GM23248 (cell line): ENCODE measurements at regions not wholly inside any gene's neighbourhood (a gene's known extent, or its start where the extent isn't known, plus 50 kb on each side); places are given as distances from the start of the nearest gene placed in this dataset.
"Not testable (repeated sequence)": the region's sequence is repeated elsewhere in the genome, so short reads cannot be mapped to it uniquely, and the experiment has no call there.

Experiments
- EZH2 ChIP-seq: fragments of 200-600 bp; sonication (generic); IDR thresholded peaks from 2 replicates; pipeline ENCODE4 v1.6.1; 2018; ENCODE audit warnings: antibody characterized with exemption, mild to moderate bottlenecking; ENCODE audit not compliant: insufficient read depth, poor library complexity, severe bottlenecking
- EZH2phosphoT487 ChIP-seq: fragments of 200-600 bp; sonication (generic); IDR thresholded peaks from 2 replicates; pipeline ENCODE4 v1.6.1; 2018; ENCODE audit warnings: antibody characterized with exemption, moderate library complexity, mild to moderate bottlenecking, low read depth; ENCODE audit not compliant: insufficient read depth

DNA sequence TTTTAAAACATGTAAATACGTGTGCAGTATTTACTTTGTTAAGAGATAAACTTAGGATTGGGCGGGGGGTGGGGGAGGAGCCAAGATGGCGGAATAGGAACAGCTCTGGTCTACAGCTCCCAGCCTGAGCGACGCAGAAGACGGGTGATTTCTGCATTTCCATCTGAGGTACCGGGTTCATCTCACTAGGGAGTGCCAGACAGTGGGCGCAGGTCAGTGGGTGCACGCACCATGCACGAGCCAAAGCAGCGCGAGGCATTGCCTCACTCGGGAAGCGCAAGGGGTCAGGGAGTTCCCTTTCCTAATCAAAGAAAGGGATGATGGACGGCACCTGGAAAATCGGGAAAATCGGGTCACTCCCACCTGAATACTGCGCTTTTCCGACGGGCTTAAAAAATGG lies 81.8 kb upstream of the NXPH1 start:
- TF ChIP-seq EZH2, EZH2phosphoT487: not testable (repeated sequence)
